H1 (cell line): ENCODE measurements at regions not wholly inside any gene's neighbourhood (a gene's known extent, or its start where the extent isn't known, plus 50 kb on each side); places are given as distances from the start of the nearest gene placed in this dataset.

Source experiments
- CTCF ChIA-PET: fragments of 300-600 bp; sonication (Branson Sonifier 250); formaldehyde crosslinking; loops from one replicate; lab custom pipeline; 2021; ENCODE audit not compliant: partially characterized antibody; lab: Charles Lee
- POLR2A ChIA-PET: fragments of 300-600 bp; sonication (Branson Sonifier 250); formaldehyde crosslinking; loops from one replicate; lab custom pipeline; 2021; ENCODE audit warnings: inconsistent platforms; ENCODE audit not compliant: partially characterized antibody; lab: Charles Lee
- DNase-seq, 2 experiments: peaks; one replicate each; pipeline versions ENCODE4 v3.0.0 to v3.0.0-alpha.2; 2010 to 2022; ENCODE audit warnings: low spot score in 2 of 2, low read depth in 1 of 2, mixed read lengths in 1 of 2
- FAIRE-seq: peaks from 2 replicates; lab custom pipeline; 2011; peaks lifted over from hg19 to GRCh38; lab: Jason Lieb, UNC
- H2AFZ ChIP-seq: 2 replicates; pipeline ENCODE4 v1.8.1; 2012; ENCODE audit warnings: low read length, inconsistent platforms
- H2AK5ac ChIP-seq: 2 replicates; pipeline ENCODE4 v1.6.1; 2013; ENCODE audit warnings: low read depth, low read length
- H2BK120ac ChIP-seq: replicated peaks from 2 replicates; pipeline ENCODE3; 2013; ENCODE audit warnings: low read depth, low read length, inconsistent platforms
- H2BK12ac ChIP-seq: 2 replicates; pipeline ENCODE4 v1.6.1; 2013; ENCODE audit warnings: low read depth, low read length
- H2BK15ac ChIP-seq: 2 replicates; pipeline ENCODE4 v1.6.1; 2013; ENCODE audit warnings: low read length
- H2BK20ac ChIP-seq: 2 replicates; pipeline ENCODE4 v1.6.1; 2013; ENCODE audit warnings: low read length
- H2BK5ac ChIP-seq: 2 replicates; pipeline ENCODE4 v1.6.1; 2013; ENCODE audit warnings: low read depth, low read length
- H3K14ac ChIP-seq: 2 replicates; pipeline ENCODE4 v1.6.1; 2013; ENCODE audit warnings: inconsistent platforms; ENCODE audit not compliant: insufficient read length
- H3K18ac ChIP-seq: 2 replicates; pipeline ENCODE4 v1.6.1; 2013; ENCODE audit warnings: low read length; ENCODE audit errors: extremely low read depth
- H3K23ac ChIP-seq: 2 replicates; pipeline ENCODE4 v1.6.1; 2013; ENCODE audit warnings: inconsistent platforms; ENCODE audit not compliant: insufficient read length
- H3K23me2 ChIP-seq: 2 replicates; pipeline ENCODE4 v1.6.1; 2013; ENCODE audit warnings: low read depth, low read length
- H3K27ac ChIP-seq: 2 replicates; pipeline ENCODE4 v1.6.1; 2011; ENCODE audit warnings: low read depth, low read length, inconsistent platforms
- H3K27me3 ChIP-seq, 4 experiments: replicated peaks in 1 of 4; 1 replicate in 1 of 4; 2 replicates in 3 of 4; pipeline versions ENCODE4 v1.6.1 to v1.8.1; 2011 to 2013; ENCODE audit warnings: low read length in 3 of 4, mild to moderate bottlenecking in 3 of 4, inconsistent platforms in 2 of 4, mixed read lengths in 2 of 4, moderate library complexity in 1 of 4; ENCODE audit not compliant: control insufficient read depth in 3 of 4, insufficient read depth in 3 of 4; ENCODE audit errors: extremely low read depth in 1 of 4
- H3K36me3 ChIP-seq, 4 experiments: 2 replicates each; pipeline versions ENCODE4 v1.6.1 to v1.8.1; 2011 to 2013; ENCODE audit warnings: mild to moderate bottlenecking in 4 of 4, low read length in 3 of 4, moderate library complexity in 2 of 4, control low read depth in 1 of 4, inconsistent platforms in 1 of 4; ENCODE audit not compliant: insufficient read depth in 4 of 4, control insufficient read depth in 2 of 4
- H3K4ac ChIP-seq: replicated peaks from 2 replicates; pipeline ENCODE3; 2013; ENCODE audit warnings: low read length, low read depth, mixed read lengths, inconsistent platforms; ENCODE audit not compliant: insufficient read length
- H3K4me1 ChIP-seq, 4 experiments: replicated peaks in 1 of 4; 1 replicate in 1 of 4; 2 replicates in 3 of 4; pipeline versions ENCODE4 v1.6.1 to v1.8.1; 2011 to 2013; ENCODE audit warnings: low read length in 3 of 4, inconsistent platforms in 2 of 4, mixed read lengths in 1 of 4; ENCODE audit not compliant: insufficient read depth in 4 of 4, control insufficient read depth in 3 of 4
- H3K4me2 ChIP-seq, 2 experiments: 2 replicates each; pipeline versions ENCODE4 v1.6.1 to v1.8.1; 2011 to 2013; ENCODE audit warnings: low read depth in 2 of 2, low read length in 2 of 2, control low read depth in 1 of 2, inconsistent platforms in 1 of 2, mild to moderate bottlenecking in 1 of 2; ENCODE audit not compliant: insufficient read depth in 1 of 2
- H3K4me3 ChIP-seq, 4 experiments: fragments of 200-600, 300-600 bp in 1 of 4; sonication (generic), shearing (Covaris generic), sonication (Bioruptor Twin) in 1 of 4; 2 replicates each; pipeline versions ENCODE4 v1.5.1 to v1.8.1; 2011 to 2016; ENCODE audit warnings: low read length in 4 of 4, low read depth in 3 of 4, control low read depth in 2 of 4, inconsistent platforms in 2 of 4, mild to moderate bottlenecking in 2 of 4, mixed read lengths in 1 of 4, moderate library complexity in 1 of 4; ENCODE audit not compliant: insufficient read depth in 2 of 4; ENCODE audit errors: extremely low read depth in 1 of 4
- H3K56ac ChIP-seq: replicated peaks from 2 replicates; pipeline ENCODE3; 2013; ENCODE audit warnings: low read depth, mild to moderate bottlenecking, mixed read lengths, low read length, inconsistent platforms; ENCODE audit not compliant: insufficient read length
- H3K79me1 ChIP-seq: 2 replicates; pipeline ENCODE4 v1.6.1; 2013; ENCODE audit warnings: low read depth, low read length, control low read depth
- H3K79me2 ChIP-seq, 2 experiments: 2 replicates each; pipeline versions ENCODE4 v1.6.1 to v1.8.1; 2012 to 2013; ENCODE audit warnings: low read length in 2 of 2, mild to moderate bottlenecking in 2 of 2, inconsistent platforms in 1 of 2; ENCODE audit not compliant: insufficient read depth in 2 of 2, control insufficient read depth in 1 of 2
- H3K9ac ChIP-seq, 4 experiments: replicated peaks in 1 of 4; 1 replicate in 1 of 4; 2 replicates in 3 of 4; pipeline versions ENCODE4 v1.6.1 to v1.8.1; 2011 to 2013; ENCODE audit warnings: low read depth in 3 of 4, low read length in 3 of 4, control low read depth in 2 of 4, mild to moderate bottlenecking in 2 of 4, moderate library complexity in 2 of 4, inconsistent platforms in 1 of 4; ENCODE audit errors: extremely low read depth in 1 of 4
- H3K9me3 ChIP-seq, 2 experiments: 2 replicates each; pipeline versions ENCODE4 v1.6.1 to v1.8.1; 2012 to 2013; ENCODE audit warnings: mild to moderate bottlenecking in 2 of 2, moderate library complexity in 2 of 2, control low read depth in 1 of 2, inconsistent platforms in 1 of 2, low read depth in 1 of 2, low read length in 1 of 2, mixed read lengths in 1 of 2; ENCODE audit not compliant: insufficient read depth in 2 of 2
- H4K20me1 ChIP-seq, 2 experiments: replicated peaks in 1 of 2; 2 replicates each; pipeline versions ENCODE3 to v1.8.1; 2011 to 2013; ENCODE audit warnings: inconsistent platforms in 2 of 2, low read length in 2 of 2, mild to moderate bottlenecking in 1 of 2; ENCODE audit not compliant: insufficient read depth in 2 of 2, control insufficient read depth in 1 of 2
- H4K5ac ChIP-seq: 2 replicates; pipeline ENCODE4 v1.6.1; 2013; ENCODE audit warnings: low read length, low read depth, mixed read lengths, inconsistent platforms; ENCODE audit not compliant: insufficient read length
- H4K8ac ChIP-seq: 2 replicates; pipeline ENCODE4 v1.8.0; 2013; ENCODE audit warnings: mild to moderate bottlenecking, moderate library complexity, low read length, inconsistent platforms; ENCODE audit not compliant: insufficient read depth; ENCODE audit errors: extremely low read depth
- H4K91ac ChIP-seq: replicated peaks from 2 replicates; pipeline ENCODE3; 2013; ENCODE audit warnings: low read length, mixed read lengths, inconsistent platforms; ENCODE audit not compliant: insufficient read length
- BACH1 ChIP-seq: IDR thresholded peaks from 2 replicates; pipeline ENCODE4 v1.6.1; 2012; ENCODE audit warnings: low read length, improper control_type of control experiment
- CBX8 ChIP-seq: fragments of 300-800, 300-1000 bp; sonication (generic); IDR thresholded peaks from 2 replicates; pipeline ENCODE4 v1.7.1; 2016; ENCODE audit warnings: low read depth, low read length, borderline replicate concordance
- FOSL1 ChIP-seq: IDR thresholded peaks from 2 replicates; pipeline ENCODE4 v1.6.1; 2011; ENCODE audit warnings: mild to moderate bottlenecking, low read depth, low read length, moderate library complexity; ENCODE audit not compliant: insufficient read depth
- HDAC2 ChIP-seq, 2 experiments: fragments of 300-600 bp in 1 of 2; sonication (generic) in 1 of 2; IDR thresholded peaks; 2 replicates each; pipeline ENCODE4 v1.6.1; 2011 to 2012; ENCODE audit warnings: low read depth in 2 of 2, low read length in 2 of 2, mild to moderate bottlenecking in 2 of 2, moderate library complexity in 2 of 2, borderline replicate concordance in 1 of 2, inconsistent platforms in 1 of 2
- MAFK ChIP-seq: IDR thresholded peaks from 2 replicates; pipeline ENCODE4 v1.6.1; 2012; ENCODE audit warnings: low read depth, mild to moderate bottlenecking, improper control_type of control experiment, low read length
- NRF1 ChIP-seq: IDR thresholded peaks from 2 replicates; pipeline ENCODE4 v1.6.1; 2011; ENCODE audit warnings: mild to moderate bottlenecking, low read depth, low read length, improper control_type of control experiment
- RAD21 ChIP-seq, 2 experiments: IDR thresholded peaks in 1 of 2; conservative IDR thresholded peaks in 1 of 2; 2 replicates each; pipeline ENCODE4 v1.6.1; 2011; ENCODE audit warnings: low read depth in 2 of 2, low read length in 2 of 2, improper control_type of control experiment in 1 of 2, inconsistent platforms in 1 of 2, mild to moderate bottlenecking in 1 of 2, moderate library complexity in 1 of 2
- SIN3A ChIP-seq, 2 experiments: IDR thresholded peaks in 1 of 2; conservative IDR thresholded peaks in 1 of 2; 2 replicates each; pipeline ENCODE4 v1.6.1; 2011 to 2012; ENCODE audit warnings: low read length in 2 of 2, improper control_type of control experiment in 1 of 2, low read depth in 1 of 2, mild to moderate bottlenecking in 1 of 2
- SP2 ChIP-seq: IDR thresholded peaks from 2 replicates; pipeline ENCODE4 v1.6.1; 2012; ENCODE audit warnings: mild to moderate bottlenecking, low read length, inconsistent platforms
- USF2 ChIP-seq: IDR thresholded peaks from 2 replicates; pipeline ENCODE4 v1.6.1; 2011; ENCODE audit warnings: low read length, improper control_type of control experiment
- WGBS, 2 experiments: shearing (Covaris generic) in 1 of 2; methylation state at CpG; one replicate each; pipeline versions ENCODE4 v1.1.6 to v1.1.7; 2013 to 2015; ENCODE audit warnings: low lambda C conversion rate in 2 of 2, mixed read lengths in 2 of 2, inconsistent platforms in 1 of 2, low coverage in 1 of 2, missing lambda C conversion rate in 1 of 2; ENCODE audit not compliant: insufficient replicate concordance in 2 of 2, insufficient coverage in 1 of 2, insufficient read length in 1 of 2; ENCODE audit errors: extremely low coverage in 1 of 2, missing lambda C conversion rate in 1 of 2; 5-methylcytosine and 5-hydroxymethylcytosine counted together

DNA sequence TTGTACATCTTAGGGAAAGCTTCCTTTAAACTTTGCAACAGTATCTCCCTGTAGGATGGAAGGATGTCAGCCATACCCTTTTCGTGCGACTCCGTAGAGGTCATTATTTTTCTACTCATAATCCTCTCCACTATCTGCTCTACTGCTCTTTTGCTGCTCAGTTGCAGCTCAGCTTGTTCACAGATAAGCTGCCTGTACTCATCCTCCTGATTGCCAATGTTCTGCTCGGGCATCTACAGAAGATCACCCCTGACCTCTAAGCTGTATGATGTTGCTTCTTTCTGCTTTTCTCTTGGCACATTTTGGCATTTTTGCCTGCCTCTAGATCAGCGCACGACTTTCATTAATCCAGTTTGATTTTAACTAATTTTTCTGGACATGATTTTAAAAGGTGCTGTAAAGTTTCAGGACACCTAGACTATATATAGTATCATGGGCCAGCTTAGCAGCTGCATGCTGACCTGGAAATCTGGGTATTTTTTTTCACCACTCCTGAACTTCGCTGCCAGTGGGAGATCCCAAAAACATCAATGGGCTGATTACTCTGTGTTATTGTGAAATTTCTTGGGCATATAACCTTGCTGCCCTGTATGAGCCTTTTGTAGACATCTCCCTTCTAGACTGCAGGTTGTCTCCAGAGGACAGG is 131.2 kb upstream of the ZNF608 start:
- ChIA-PET CTCF (interaction anchor here (0.6 kb wide), 1 partner anchor 289 kb away, joined by 3 read pairs; no protein-coding TSS in a partner anchor), POLR2A (no interaction called here)
- Histone ChIP-seq H3K4ac (no peak overlapping the region), H3K36me3 (no peaks in the 10 kb centered on the region), H4K5ac (no peak overlapping the region), H2BK120ac (peak overlapping the region; percentile 62), H2BK12ac (no peak overlapping the region; the same call in 1 of the 2 replicates), H3K9me3 (no peaks in the 10 kb centered on the region), H3K9ac (no peak overlapping the region), H2AK5ac (no peak overlapping the region; the same call in 1 of the 2 replicates), H3K18ac (0 out of 2 replicates have a peak overlapping the region, but pooled peaks have one; percentile 13), H3K4me2 (no peak overlapping the region), H2BK15ac (no peak overlapping the region), H3K79me2 (no peaks in the 10 kb centered on the region), H3K4me1 (peaks cover 0 to 5% (median 3%) of the 10 kb centered on the region in 4 experiments; a peak in 3 of 7 replicates), H3K23me2 (no peaks in the 10 kb centered on the region), H2AFZ (no peak overlapping the region), H3K14ac (no peak overlapping the region), H2BK20ac (no peak overlapping the region), H3K27ac (no peak overlapping the region), H3K56ac (no peak overlapping the region), H2BK5ac (no peak overlapping the region), H3K79me1 (no peaks in the 10 kb centered on the region), H3K27me3 (no peaks in the 10 kb centered on the region), H4K8ac (no peak overlapping the region), H3K23ac (no peak overlapping the region), H4K91ac (no peak overlapping the region), H4K20me1 (no peaks in the 10 kb centered on the region), H3K4me3 (no peak overlapping the region)
- WGBS, 2 experiments, result 92% methylated on average over 7 of the region's 7 CpGs; no CpG with 5 or more reads in 1 of the 2 experiments
- no peak for FAIRE-seq
- no peak for DNase-seq
- no peak for TF ChIP-seq FOSL1
- TF ChIP-seq NRF1, result no peak
- TF ChIP-seq CBX8, result no peak
- no peak for TF ChIP-seq USF2
- no peak for TF ChIP-seq MAFK
- TF ChIP-seq SIN3A (conservative IDR thresholded peaks at IDR 0.05 in 1 of 2, IDR thresholded peaks at IDR 0.05 in 1 of 2; ENCODE audit: low read depth in 1 of 2, low read length in 2 of 2), result no peak
- TF ChIP-seq RAD21 (IDR thresholded peaks at IDR 0.05 in 1 of 2, conservative IDR thresholded peaks at IDR 0.05 in 1 of 2; ENCODE audit: low read depth in 2 of 2, low read length in 2 of 2), result no peak
- no peak for TF ChIP-seq BACH1
- TF ChIP-seq SP2, result no peak
- no peak for TF ChIP-seq HDAC2 (IDR thresholded peaks at IDR 0.05; ENCODE audit: borderline replicate concordance in 1 of 2, low read depth in 2 of 2, low read length in 2 of 2)
